ENCODE measurements at regions not wholly inside any gene's neighbourhood (a gene's known extent, or its start where the extent isn't known, plus 50 kb on each side); places are given as distances from the start of the nearest gene placed in this dataset.

GRCh38 chr11:116542406-116542805 lies 230.4 kb downstream of the BUD13 start:
- H3K4me1 ChIP-seq (ENCODE audit: insufficient read depth, low read length, severe bottlenecking): no peaks in the 10 kb centered on the region
- TF ChIP-seq EZH2 (IDR thresholded peaks at IDR 0.05; ENCODE audit: borderline replicate concordance, low read length) (no peak), CTCF (IDR thresholded peaks at IDR 0.05; ENCODE audit: low read length) (no peak)
- H3K27ac ChIP-seq (ENCODE audit: low read depth, low read length, poor library complexity, severe bottlenecking): no peak overlapping the region
- H3K79me2 ChIP-seq (ENCODE audit: insufficient read depth, low read length): no peaks in the 10 kb centered on the region
- H3K4me2 ChIP-seq (ENCODE audit: low read length): no peak overlapping the region
- no peaks in the 10 kb centered on the region for H3K27me3 ChIP-seq (ENCODE audit: insufficient read depth, low read length)
- no peak overlapping the region for H3K9ac ChIP-seq (ENCODE audit: low read length)
- no peak overlapping the region for H2AFZ ChIP-seq (ENCODE audit: low read length)
- H4K20me1 ChIP-seq (ENCODE audit: insufficient read depth, low read length): no peaks in the 10 kb centered on the region
- no peaks in the 10 kb centered on the region for H3K36me3 ChIP-seq (ENCODE audit: insufficient read depth, low read length)
- no peaks in the 10 kb centered on the region for H3K9me3 ChIP-seq (ENCODE audit: low read length)
- no peaks in the 10 kb centered on the region for H3K9me2 ChIP-seq (ENCODE audit: low read depth, low read length)
- H3K4me3 ChIP-seq (ENCODE audit: low read depth, low read length, poor library complexity, severe bottlenecking): no peak overlapping the region
- no peaks in the 10 kb centered on the region for H3F3A ChIP-seq (ENCODE audit: insufficient read depth, low read length)

- Histone ChIP-seq H3F3A (ENCODE audit: insufficient read depth, low read length) (no peaks in the 10 kb centered on the region), H3K36me3 (ENCODE audit: insufficient read depth, low read length) (no peaks in the 10 kb centered on the region), H4K20me1 (ENCODE audit: insufficient read depth, low read length) (no peaks in the 10 kb centered on the region), H3K27me3 (ENCODE audit: insufficient read depth, low read length) (no peaks in the 10 kb centered on the region), H3K9me2 (ENCODE audit: low read depth, low read length) (no peaks in the 10 kb centered on the region), H3K9ac (ENCODE audit: low read length) (no peak overlapping the region), H3K4me1 (ENCODE audit: insufficient read depth, low read length, severe bottlenecking) (no peaks in the 10 kb centered on the region), H3K9me3 (ENCODE audit: low read length) (no peaks in the 10 kb centered on the region), H3K4me2 (ENCODE audit: low read length) (no peak overlapping the region), H3K27ac (ENCODE audit: low read depth, low read length, poor library complexity, severe bottlenecking) (no peak overlapping the region), H3K79me2 (ENCODE audit: insufficient read depth, low read length) (no peaks in the 10 kb centered on the region), H2AFZ (ENCODE audit: low read length) (no peak overlapping the region), H3K4me3 (ENCODE audit: low read depth, low read length, poor library complexity, severe bottlenecking) (no peak overlapping the region)
- TF ChIP-seq CTCF (IDR thresholded peaks at IDR 0.05; ENCODE audit: low read length): no peak
- no peak for TF ChIP-seq EZH2 (IDR thresholded peaks at IDR 0.05; ENCODE audit: borderline replicate concordance, low read length)
Observed at GRCh38 chr11:116541460-116541859, 231.3 kb downstream of the BUD13 start.

- H3K4me3 ChIP-seq (ENCODE audit: low read depth, low read length, poor library complexity, severe bottlenecking): no peak overlapping the region
- no peaks in the 10 kb centered on the region for H3K36me3 ChIP-seq (ENCODE audit: insufficient read depth, low read length)
- H3K4me1 ChIP-seq (ENCODE audit: insufficient read depth, low read length, severe bottlenecking): no peaks in the 10 kb centered on the region
- no peak overlapping the region for H3K27ac ChIP-seq (ENCODE audit: low read depth, low read length, poor library complexity, severe bottlenecking)
- H3K4me2 ChIP-seq (ENCODE audit: low read length): no peak overlapping the region
- no peaks in the 10 kb centered on the region for H3K27me3 ChIP-seq (ENCODE audit: insufficient read depth, low read length)
- no peaks in the 10 kb centered on the region for H4K20me1 ChIP-seq (ENCODE audit: insufficient read depth, low read length)
- H3K9me3 ChIP-seq (ENCODE audit: low read length): no peaks in the 10 kb centered on the region
- TF ChIP-seq EZH2 (IDR thresholded peaks at IDR 0.05; ENCODE audit: borderline replicate concordance, low read length) (no peak), CTCF (IDR thresholded peaks at IDR 0.05; ENCODE audit: low read length) (no peak)
- H3K9me2 ChIP-seq (ENCODE audit: low read depth, low read length): no peaks in the 10 kb centered on the region
- H2AFZ ChIP-seq (ENCODE audit: low read length): no peak overlapping the region
- H3K79me2 ChIP-seq (ENCODE audit: insufficient read depth, low read length): no peaks in the 10 kb centered on the region
- no peaks in the 10 kb centered on the region for H3F3A ChIP-seq (ENCODE audit: insufficient read depth, low read length)
- no peak overlapping the region for H3K9ac ChIP-seq (ENCODE audit: low read length)
Observed at GRCh38 chr11:116540645-116541304, 232.0 kb downstream of the BUD13 start.

Measured in OCI-LY1 (cell line).